PC-9 (cell line): ENCODE measurements at regions not wholly inside any gene's neighbourhood (a gene's known extent, or its start where the extent isn't known, plus 50 kb on each side); places are given as distances from the start of the nearest gene placed in this dataset.

Experiments used
- CTCF ChIP-seq: fragments of 200-600 bp; sonication (generic); conservative IDR thresholded peaks from 2 replicates; pipeline ENCODE4 v1.6.1; 2017; ENCODE audit warnings: mixed run types, antibody characterized with exemption, mild to moderate bottlenecking, moderate library complexity
- EZH2 ChIP-seq: fragments of 200-600 bp; sonication (generic); IDR thresholded peaks from 2 replicates; pipeline ENCODE4 v1.8.0; 2017; ENCODE audit warnings: antibody characterized with exemption, low read depth

DNA sequence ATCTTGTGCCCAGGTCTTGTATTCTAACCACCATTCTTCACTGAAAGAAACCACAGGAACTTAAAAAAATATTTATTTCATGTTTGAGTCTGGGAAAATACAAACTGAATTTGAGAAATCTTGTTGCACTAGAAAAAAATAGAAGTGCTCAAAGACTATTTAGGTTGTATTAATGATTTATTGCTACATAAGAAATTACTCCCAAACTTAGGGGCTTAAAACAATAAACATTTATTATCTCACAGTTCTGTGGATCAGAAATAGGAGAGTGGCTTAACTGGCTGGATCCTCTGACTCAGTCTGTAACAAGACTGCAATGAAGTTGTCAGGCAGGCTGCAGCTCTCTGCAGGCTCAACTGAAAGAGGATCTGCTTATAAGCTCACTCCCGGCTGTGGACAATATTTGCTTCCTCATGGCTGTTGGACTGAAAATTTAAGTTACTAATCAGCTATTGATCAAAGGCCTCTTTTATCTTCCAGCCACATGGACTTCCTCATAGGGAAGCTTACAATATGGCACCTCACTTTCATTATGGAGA is 295.4 kb upstream of the FAM241A start:
- TF ChIP-seq CTCF = no peak
- no peak for TF ChIP-seq EZH2
